GM21381 (cell line): ENCODE measurements at regions not wholly inside any gene's neighbourhood (a gene's known extent, or its start where the extent isn't known, plus 50 kb on each side); places are given as distances from the start of the nearest gene placed in this dataset.
"Not testable (repeated sequence)": the region's sequence is repeated elsewhere in the genome, so short reads cannot be mapped to it uniquely, and the experiment has no call there.

Experiments used
- ATAC-seq: cut with Tn5 transposase; IDR thresholded peaks from one replicate; pipeline ENCODE4 v1.9.1; 2021; ENCODE audit warnings: mild to moderate bottlenecking, moderate library complexity; ENCODE audit not compliant: unreplicated experiment

GRCh38 chr16:64084706-64085105 is 1037.2 kb downstream of the CDH11 start:
- no peak for ATAC-seq

- no peak for ATAC-seq
Measured at GRCh38 chr16:64083428-64084129, 1038.3 kb downstream of the CDH11 start.

- ATAC-seq, result no peak
Measured at GRCh38 chr16:64077242-64077641, 1044.6 kb downstream of the CDH11 start.

- no peak for ATAC-seq
Measured at GRCh38 chr16:64074706-64075105, 1047.2 kb downstream of the CDH11 start.

GRCh38 chr16:64072131-64072730 is 1049.6 kb downstream of the CDH11 start:
- ATAC-seq, result not testable (repeated sequence)

GRCh38 chr16:64065523-64065922 is 1056.3 kb downstream of the CDH11 start:
- ATAC-seq, result no peak

- no peak for ATAC-seq
Measured at GRCh38 chr16:64061621-64062020, 1060.2 kb downstream of the CDH11 start.

GRCh38 chr16:64060631-64061030 is 1061.2 kb downstream of the CDH11 start:
- ATAC-seq, result no peak

GRCh38 chr16:64058685-64059084 is 1063.2 kb downstream of the CDH11 start:
- no peak for ATAC-seq

GRCh38 chr16:64051824-64052223 is 1070.0 kb downstream of the CDH11 start:
- ATAC-seq, result no peak

GRCh38 chr16:64047878-64048277 is 1074.0 kb downstream of the CDH11 start:
- no peak for ATAC-seq

GRCh38 chr16:64047207-64047606 is 1074.7 kb downstream of the CDH11 start:
- ATAC-seq, result no peak

- ATAC-seq, result no peak
Measured at GRCh38 chr16:64035337-64035736, 1086.5 kb downstream of the CDH11 start.

GRCh38 chr16:64019339-64019738 is 1102.5 kb downstream of the CDH11 start:
- ATAC-seq, result no peak

GRCh38 chr16:64017796-64018195 is 1104.1 kb downstream of the CDH11 start:
- no peak for ATAC-seq

- no peak for ATAC-seq
Measured at GRCh38 chr16:64013856-64014255, 1108.0 kb downstream of the CDH11 start.

GRCh38 chr16:64012166-64012565 is 1109.7 kb downstream of the CDH11 start:
- ATAC-seq, result no peak

- ATAC-seq, result no peak
Measured at GRCh38 chr16:64011650-64012049, 1110.2 kb downstream of the CDH11 start.

GRCh38 chr16:64008131-64008530 is 1113.7 kb downstream of the CDH11 start:
- no peak for ATAC-seq

GRCh38 chr16:64004116-64004515 is 1117.7 kb downstream of the CDH11 start:
- ATAC-seq, result no peak

GRCh38 chr16:63995025-63995424 is 1126.8 kb downstream of the CDH11 start:
- no peak for ATAC-seq

- no peak for ATAC-seq
Measured at GRCh38 chr16:63983401-63983800, 1138.5 kb downstream of the CDH11 start.

GRCh38 chr16:63982741-63983140 is 1139.1 kb downstream of the CDH11 start:
- ATAC-seq, result no peak
